Karpas-422 (cell line): ENCODE measurements at regions not wholly inside any gene's neighbourhood (a gene's known extent, or its start where the extent isn't known, plus 50 kb on each side); places are given as distances from the start of the nearest gene placed in this dataset.

ENCODE experiments used
- DNase-seq: peaks from one replicate; pipeline ENCODE4 v3.0.0-alpha.2; 2015
- H2AFZ ChIP-seq: fragments of 200-600 bp; sonication (generic); 2 replicates; pipeline ENCODE4 v1.6.1; 2014; ENCODE audit warnings: antibody characterized with exemption, low read length, mixed read lengths
- H3K27ac ChIP-seq: fragments of 200-600 bp; sonication (generic); 2 replicates; pipeline ENCODE4 v1.5.1; 2014; ENCODE audit warnings: mild to moderate bottlenecking, low read length, moderate library complexity
- H3K27me3 ChIP-seq: fragments of 200-600 bp; sonication (generic); 2 replicates; pipeline ENCODE4 v1.6.1; 2014; ENCODE audit warnings: low read length, mixed read lengths
- H3K36me3 ChIP-seq: fragments of 200-600 bp; sonication (generic); 2 replicates; pipeline ENCODE4 v1.6.1; 2014; ENCODE audit warnings: low read length, mixed read lengths; ENCODE audit not compliant: insufficient read depth
- H3K4me1 ChIP-seq: fragments of 200-600 bp; sonication (generic); 2 replicates; pipeline ENCODE4 v1.6.1; 2014; ENCODE audit warnings: mild to moderate bottlenecking, low read length, mixed read lengths
- H3K4me2 ChIP-seq: fragments of 200-600 bp; sonication (generic); 2 replicates; pipeline ENCODE4 v1.6.1; 2014; ENCODE audit warnings: low read length, low read depth, mild to moderate bottlenecking; ENCODE audit not compliant: poor library complexity, severe bottlenecking
- H3K4me3 ChIP-seq: fragments of 200-600 bp; sonication (generic); 2 replicates; pipeline ENCODE4 v1.5.1; 2014; ENCODE audit warnings: mild to moderate bottlenecking, antibody characterized with exemption, low read length, mixed read lengths
- H3K79me2 ChIP-seq: fragments of 200-600 bp; sonication (generic); 2 replicates; pipeline ENCODE4 v1.6.1; 2014; ENCODE audit warnings: mild to moderate bottlenecking, low read length, mixed read lengths
- H3K9ac ChIP-seq: fragments of 200-600 bp; sonication (generic); 2 replicates; pipeline ENCODE4 v1.6.0; 2014; ENCODE audit warnings: low read length
- H3K9me2 ChIP-seq: fragments of 200-600 bp; sonication (generic), shearing (Covaris generic); replicated peaks from 2 replicates; pipeline ENCODE4 v1.6.0; 2014; ENCODE audit warnings: mild to moderate bottlenecking, low read length, moderate library complexity; ENCODE audit not compliant: insufficient read depth
- H3K9me3 ChIP-seq: fragments of 300-700, 200-600 bp; sonication (generic); 2 replicates; pipeline ENCODE4 v1.6.1; 2014; ENCODE audit warnings: low read length, mixed read lengths
- H4K20me1 ChIP-seq: fragments of 200-600 bp; sonication (generic); 2 replicates; pipeline ENCODE4 v1.6.1; 2014; ENCODE audit warnings: mild to moderate bottlenecking, antibody characterized with exemption, low read length, low read depth; ENCODE audit not compliant: insufficient read depth

GRCh38 chr11:28488336-28488735 lies 380.1 kb downstream of the METTL15 start:
- Histone ChIP-seq H3K9ac (no peak overlapping the region), H3K9me2 (no peaks in the 10 kb centered on the region), H3K4me1 (peaks cover 8% of the 10 kb centered on the region), H3K27ac (no peak overlapping the region), H3K9me3 (no peaks in the 10 kb centered on the region), H3K4me2 (no peak overlapping the region), H3K4me3 (no peak overlapping the region), H3K79me2 (no peaks in the 10 kb centered on the region), H4K20me1 (no peaks in the 10 kb centered on the region), H3K27me3 (no peaks in the 10 kb centered on the region), H3K36me3 (no peaks in the 10 kb centered on the region), H2AFZ (no peak overlapping the region)
- no peak for DNase-seq

- H3K9me3 ChIP-seq: no peaks in the 10 kb centered on the region
- no peak for DNase-seq
- no peaks in the 10 kb centered on the region for H3K27me3 ChIP-seq
- peaks cover 17% of the 10 kb centered on the region for H3K4me1 ChIP-seq
- no peaks in the 10 kb centered on the region for H4K20me1 ChIP-seq
- H3K27ac ChIP-seq: no peak overlapping the region
- no peak overlapping the region for H3K9ac ChIP-seq
- H2AFZ ChIP-seq: no peak overlapping the region
- no peaks in the 10 kb centered on the region for H3K79me2 ChIP-seq
- no peak overlapping the region for H3K4me2 ChIP-seq
- no peaks in the 10 kb centered on the region for H3K36me3 ChIP-seq
- no peak overlapping the region for H3K4me3 ChIP-seq
- H3K9me2 ChIP-seq: no peaks in the 10 kb centered on the region; the same call in 1 of the 2 replicates
Measured at GRCh38 chr11:28483072-28483867, 375.1 kb downstream of the METTL15 start.

GRCh38 chr11:28482666-28483065 lies 374.5 kb downstream of the METTL15 start:
- H3K9me2 ChIP-seq: no peaks in the 10 kb centered on the region; the same call in 1 of the 2 replicates
- no peak overlapping the region for H3K4me3 ChIP-seq
- no peak overlapping the region for H3K9ac ChIP-seq
- H3K4me2 ChIP-seq: no peak overlapping the region
- H4K20me1 ChIP-seq: no peaks in the 10 kb centered on the region
- no peak overlapping the region for H3K27ac ChIP-seq
- no peaks in the 10 kb centered on the region for H3K27me3 ChIP-seq
- H3K36me3 ChIP-seq: no peaks in the 10 kb centered on the region
- H3K4me1 ChIP-seq: peaks cover 17% of the 10 kb centered on the region
- no peaks in the 10 kb centered on the region for H3K79me2 ChIP-seq
- H2AFZ ChIP-seq: no peak overlapping the region
- no peak for DNase-seq
- H3K9me3 ChIP-seq: no peaks in the 10 kb centered on the region

GRCh38 chr11:28481616-28482480 lies 373.7 kb downstream of the METTL15 start:
- Histone ChIP-seq H2AFZ (no peak overlapping the region), H3K9me2 (no peaks in the 10 kb centered on the region; the same call in 1 of the 2 replicates)

GRCh38 chr11:28480406-28480805 lies 372.2 kb downstream of the METTL15 start:
- Histone ChIP-seq H3K9me2 (no peaks in the 10 kb centered on the region; the same call in 1 of the 2 replicates), H3K9me3 (no peaks in the 10 kb centered on the region), H3K4me1 (peaks cover 9% of the 10 kb centered on the region), H2AFZ (no peak overlapping the region), H4K20me1 (no peaks in the 10 kb centered on the region), H3K27me3 (no peaks in the 10 kb centered on the region), H3K36me3 (no peaks in the 10 kb centered on the region), H3K27ac (no peak overlapping the region), H3K9ac (no peak overlapping the region), H3K4me2 (no peak overlapping the region), H3K4me3 (no peak overlapping the region), H3K79me2 (no peaks in the 10 kb centered on the region)
- no peak for DNase-seq

More at GRCh38 chr11:28481616-28482480, 373.7 kb downstream of the METTL15 start:
- Histone ChIP-seq H3K36me3 (no peaks in the 10 kb centered on the region), H3K27me3 (no peaks in the 10 kb centered on the region), H3K4me3 (no peak overlapping the region), H3K27ac (no peak overlapping the region), H4K20me1 (no peaks in the 10 kb centered on the region), H3K79me2 (no peaks in the 10 kb centered on the region), H3K9me3 (no peaks in the 10 kb centered on the region), H3K4me2 (no peak overlapping the region), H3K9ac (no peak overlapping the region), H3K4me1 (peaks cover 14% of the 10 kb centered on the region)
- no peak for DNase-seq

- H3K27ac ChIP-seq: no peak overlapping the region
- H3K36me3 ChIP-seq: no peaks in the 10 kb centered on the region
- no peak for DNase-seq
- no peak overlapping the region for H3K9ac ChIP-seq
- no peak overlapping the region for H3K4me3 ChIP-seq
- H3K79me2 ChIP-seq: no peaks in the 10 kb centered on the region
- H3K27me3 ChIP-seq: no peaks in the 10 kb centered on the region
- no peaks in the 10 kb centered on the region for H3K9me2 ChIP-seq
- no peak overlapping the region for H3K4me2 ChIP-seq
- no peaks in the 10 kb centered on the region for H3K9me3 ChIP-seq
- H2AFZ ChIP-seq: no peak overlapping the region
- H3K4me1 ChIP-seq: peaks cover 1% of the 10 kb centered on the region; the same call in 1 of the 2 replicates
- no peaks in the 10 kb centered on the region for H4K20me1 ChIP-seq
Measured at GRCh38 chr11:28476864-28477263, 368.7 kb downstream of the METTL15 start.

GRCh38 chr11:28476049-28476448 lies 367.9 kb downstream of the METTL15 start:
- H3K9me3 ChIP-seq: no peaks in the 10 kb centered on the region
- H4K20me1 ChIP-seq: no peaks in the 10 kb centered on the region
- H3K4me3 ChIP-seq: no peak overlapping the region
- no peaks in the 10 kb centered on the region for H3K4me1 ChIP-seq
- H3K36me3 ChIP-seq: no peaks in the 10 kb centered on the region
- no peak overlapping the region for H3K27ac ChIP-seq
- H2AFZ ChIP-seq: no peak overlapping the region
- no peak overlapping the region for H3K9ac ChIP-seq
- H3K27me3 ChIP-seq: no peaks in the 10 kb centered on the region
- H3K9me2 ChIP-seq: no peaks in the 10 kb centered on the region
- no peaks in the 10 kb centered on the region for H3K79me2 ChIP-seq
- no peak overlapping the region for H3K4me2 ChIP-seq
- no peak for DNase-seq

- Histone ChIP-seq H4K20me1 (no peaks in the 10 kb centered on the region), H3K9ac (no peak overlapping the region), H3K9me2 (no peaks in the 10 kb centered on the region), H3K27me3 (no peaks in the 10 kb centered on the region), H3K4me2 (no peak overlapping the region), H3K4me3 (no peak overlapping the region), H3K79me2 (no peaks in the 10 kb centered on the region), H2AFZ (no peak overlapping the region), H3K36me3 (no peaks in the 10 kb centered on the region), H3K27ac (no peak overlapping the region), H3K4me1 (no peaks in the 10 kb centered on the region), H3K9me3 (no peaks in the 10 kb centered on the region)
- no peak for DNase-seq
Measured at GRCh38 chr11:28472904-28473303, 364.7 kb downstream of the METTL15 start.
